ENCODE measurements at regions not wholly inside any gene's neighbourhood (a gene's known extent, or its start where the extent isn't known, plus 50 kb on each side); places are given as distances from the start of the nearest gene placed in this dataset.

GRCh38 chr16:35450648-35451047, 1991.2 kb downstream of the TP53TG3F start:
- H3K79me2 ChIP-seq (ENCODE audit: low read length), result no peaks in the 10 kb centered on the region
- DNase-seq (no peak), ATAC-seq (no peak)
- ChIA-PET POLR2A (ENCODE audit: unreplicated experiment) (no interaction called here), CTCF (no interaction called here)
- H3K27me3 ChIP-seq (ENCODE audit: low read length), result no peaks in the 10 kb centered on the region
- no peak overlapping the region for H3K4me3 ChIP-seq (ENCODE audit: low read length)
- no TSS peak for BruUV-seq (replicated peaks)
- H2AFZ ChIP-seq (ENCODE audit: low read length), result no peak overlapping the region
- H3K9ac ChIP-seq (ENCODE audit: low read length), result no peak overlapping the region
- no peaks in the 10 kb centered on the region for H4K20me1 ChIP-seq (ENCODE audit: low read length)
- TF ChIP-seq CTCF (conservative IDR thresholded peaks at IDR 0.05; ENCODE audit: low read depth, low read length) (no peak), EZH2 (IDR thresholded peaks at IDR 0.05; ENCODE audit: low read length, unreplicated experiment) (no peak), EZH2phosphoT487 (IDR thresholded peaks at IDR 0.05; ENCODE audit: borderline replicate concordance, low read length) (no peak)
- H3K27ac ChIP-seq (ENCODE audit: low read length), result no peak overlapping the region
- H3K9me3 ChIP-seq (ENCODE audit: low read length), result 0 out of 2 replicates have a peak, but pooled peaks cover 3% of the 10 kb centered on the region
- no peaks in the 10 kb centered on the region for H3K9me2 ChIP-seq (replicated peaks; ENCODE audit: low read length)
- H3F3A ChIP-seq (ENCODE audit: low read length, unreplicated experiment), result no peaks in the 10 kb centered on the region
- H3K4me1 ChIP-seq (ENCODE audit: insufficient read depth, low read length), result no peaks in the 10 kb centered on the region
- no peaks in the 10 kb centered on the region for H3K36me3 ChIP-seq (ENCODE audit: low read depth, low read length)
- no peak overlapping the region for H3K4me2 ChIP-seq (ENCODE audit: low read length)
- intact Hi-C loops (cut with micrococcal nuclease), result no loop called here

- Histone ChIP-seq H3K9ac (ENCODE audit: low read length) (no peak overlapping the region), H3K27ac (ENCODE audit: low read length) (no peak overlapping the region), H3K4me2 (ENCODE audit: low read length) (no peak overlapping the region), H3K79me2 (ENCODE audit: low read length) (no peaks in the 10 kb centered on the region), H3K4me1 (ENCODE audit: insufficient read depth, low read length) (no peaks in the 10 kb centered on the region), H4K20me1 (ENCODE audit: low read length) (no peaks in the 10 kb centered on the region), H3K9me3 (ENCODE audit: low read length) (no peaks in the 10 kb centered on the region), H3F3A (ENCODE audit: low read length, unreplicated experiment) (no peaks in the 10 kb centered on the region), H3K9me2 (replicated peaks; ENCODE audit: low read length) (no peaks in the 10 kb centered on the region), H3K4me3 (ENCODE audit: low read length) (no peak overlapping the region), H3K27me3 (ENCODE audit: low read length) (no peaks in the 10 kb centered on the region), H2AFZ (ENCODE audit: low read length) (no peak overlapping the region), H3K36me3 (ENCODE audit: low read depth, low read length) (no peaks in the 10 kb centered on the region)
- ATAC-seq (no peak), DNase-seq (no peak)
- BruUV-seq (replicated peaks), result no TSS peak
- TF ChIP-seq EZH2 (IDR thresholded peaks at IDR 0.05; ENCODE audit: low read length, unreplicated experiment), result no peak
- no peak for TF ChIP-seq EZH2phosphoT487 (IDR thresholded peaks at IDR 0.05; ENCODE audit: borderline replicate concordance, low read length)
- no peak for TF ChIP-seq CTCF (conservative IDR thresholded peaks at IDR 0.05; ENCODE audit: low read depth, low read length)
- CTCF ChIA-PET, result no interaction called here
- intact Hi-C loops (cut with micrococcal nuclease), result no loop called here
- POLR2A ChIA-PET (ENCODE audit: unreplicated experiment), result no interaction called here
Measured at GRCh38 chr16:35452471-35452870, 1993.1 kb downstream of the TP53TG3F start.

GRCh38 chr16:35463358-35463757, 2003.9 kb downstream of the TP53TG3F start:
- intact Hi-C loops (cut with micrococcal nuclease), result no loop called here
- Histone ChIP-seq H3K4me2 (ENCODE audit: low read length) (no peak overlapping the region), H3K9me2 (replicated peaks; ENCODE audit: low read length) (no peaks in the 10 kb centered on the region), H2AFZ (ENCODE audit: low read length) (no peak overlapping the region), H3K9me3 (ENCODE audit: low read length) (no peaks in the 10 kb centered on the region), H3F3A (ENCODE audit: low read length, unreplicated experiment) (no peaks in the 10 kb centered on the region), H3K27me3 (ENCODE audit: low read length) (no peaks in the 10 kb centered on the region), H3K9ac (ENCODE audit: low read length) (no peak overlapping the region), H3K4me3 (ENCODE audit: low read length) (no peak overlapping the region), H4K20me1 (ENCODE audit: low read length) (no peaks in the 10 kb centered on the region), H3K79me2 (ENCODE audit: low read length) (no peaks in the 10 kb centered on the region), H3K36me3 (ENCODE audit: low read depth, low read length) (no peaks in the 10 kb centered on the region), H3K27ac (ENCODE audit: low read length) (no peak overlapping the region), H3K4me1 (ENCODE audit: insufficient read depth, low read length) (no peaks in the 10 kb centered on the region)
- no peak for TF ChIP-seq EZH2phosphoT487 (IDR thresholded peaks at IDR 0.05; ENCODE audit: borderline replicate concordance, low read length)
- no peak for TF ChIP-seq CTCF (conservative IDR thresholded peaks at IDR 0.05; ENCODE audit: low read depth, low read length)
- TF ChIP-seq EZH2 (IDR thresholded peaks at IDR 0.05; ENCODE audit: low read length, unreplicated experiment), result no peak
- ChIA-PET CTCF (no interaction called here), POLR2A (ENCODE audit: unreplicated experiment) (no interaction called here)
- no peak for DNase-seq
- no TSS peak for BruUV-seq (replicated peaks)
- no peak for ATAC-seq

Data from PC-3 (cell line).